ENCODE measurements at regions not wholly inside any gene's neighbourhood (a gene's known extent, or its start where the extent isn't known, plus 50 kb on each side); places are given as distances from the start of the nearest gene placed in this dataset.
"Not testable (repeated sequence)": the region's sequence is repeated elsewhere in the genome, so short reads cannot be mapped to it uniquely, and the experiment has no call there.

DNA sequence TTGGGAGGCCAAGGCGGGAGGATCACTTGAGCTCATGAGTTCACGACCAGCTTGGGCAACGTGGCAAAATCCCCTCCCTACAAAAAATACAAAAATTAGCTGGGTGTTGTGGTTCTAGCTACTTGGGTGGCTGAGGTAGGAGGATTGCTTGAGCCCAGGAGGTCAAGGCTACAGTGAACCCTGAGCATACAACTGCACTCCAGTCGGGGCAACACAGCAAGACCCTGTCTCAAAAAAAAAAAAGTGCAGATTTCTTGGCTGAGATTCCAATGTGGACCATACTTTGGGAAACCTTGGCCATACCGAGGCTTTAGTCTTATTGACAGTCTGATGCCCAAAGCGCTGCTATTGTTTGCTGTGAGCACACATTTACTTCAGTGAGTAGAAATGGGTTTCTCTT, 113.6 kb upstream of the CLINT1 start (continued):
- TF ChIP-seq ZNF484 (CRISPR knock-in tag; IDR thresholded peaks at IDR 0.05; ENCODE audit: borderline replicate concordance, low read depth): no peak
- no peak for TF ChIP-seq SMAD3 (CRISPR knock-in tag; IDR thresholded peaks at IDR 0.05)

GRCh38 chr5:157971571-157972216, 112.7 kb upstream of the CLINT1 start:
- no peak for ATAC-seq
- Histone ChIP-seq H2AFZ (ENCODE audit: low read length) (no peak overlapping the region), H3K4me3 (replicated peaks in 1 of 3; ENCODE audit: insufficient read depth in 1 of 3, low read depth in 2 of 3, low read length in 3 of 3) (no peak overlapping the region), H3K79me2 (ENCODE audit: insufficient read depth, low read length) (no peaks in the 10 kb centered on the region), H3K27me3 (ENCODE audit: control insufficient read depth in 1 of 2, insufficient read depth in 2 of 2, low read length in 2 of 2) (peaks cover 0 to 3% of the 10 kb centered on the region in 2 experiments; a peak in 1 of 5 replicates), H3K36me3 (replicated peaks in 1 of 2; ENCODE audit: control insufficient read depth in 1 of 2, insufficient read depth in 2 of 2, low read length in 2 of 2) (no peaks in the 10 kb centered on the region), H3K4me2 (ENCODE audit: low read depth, low read length) (no peak overlapping the region), H3K4me1 (ENCODE audit: insufficient read depth, low read length) (no peaks in the 10 kb centered on the region), H3K9ac (ENCODE audit: insufficient read depth, low read depth, low read length) (no peak overlapping the region), H4K20me1 (ENCODE audit: insufficient read depth, low read length) (no peaks in the 10 kb centered on the region), H3K27ac (ENCODE audit: extremely low read length, insufficient read depth, low read length) (no peak overlapping the region), H3K9me3 (ENCODE audit: low read length) (no peaks in the 10 kb centered on the region)
- intact Hi-C loops (cut with micrococcal nuclease; ENCODE audit: unreplicated experiment) (no loop called here), in situ Hi-C loops (cut with HindIII; ENCODE audit: extremely low pct_ligation_motif_present, low pct_unique_long_range_greater_than_20kb) (no loop called here)
- ChIA-PET POLR2A (no interaction called here), CTCF (ENCODE audit: low intra/inter-chr PET ratio, low total read pairs) (no interaction called here)
- no TSS peak for BruUV-seq (replicated peaks)
- no peak for TF ChIP-seq ZFP36L1 (CRISPR knock-in tag; IDR thresholded peaks at IDR 0.05)
- TF ChIP-seq ZNF768 (CRISPR knock-in tag; IDR thresholded peaks at IDR 0.05): no peak
- no peak for TF ChIP-seq ZBTB20 (CRISPR knock-in tag; IDR thresholded peaks at IDR 0.05; ENCODE audit: borderline replicate concordance, low read depth)
- TF ChIP-seq TBP (CRISPR knock-in tag; IDR thresholded peaks at IDR 0.05): no peak
- no peak for TF ChIP-seq NFKB2 (CRISPR knock-in tag; IDR thresholded peaks at IDR 0.05; ENCODE audit: borderline replicate concordance)
- no peak for TF ChIP-seq HMG20B (CRISPR knock-in tag; conservative IDR thresholded peaks at IDR 0.05)
- TF ChIP-seq PCBP1 (IDR thresholded peaks at IDR 0.05; ENCODE audit: borderline replicate concordance, low read depth, low read length): no peak
- TF ChIP-seq, protein P1, sequence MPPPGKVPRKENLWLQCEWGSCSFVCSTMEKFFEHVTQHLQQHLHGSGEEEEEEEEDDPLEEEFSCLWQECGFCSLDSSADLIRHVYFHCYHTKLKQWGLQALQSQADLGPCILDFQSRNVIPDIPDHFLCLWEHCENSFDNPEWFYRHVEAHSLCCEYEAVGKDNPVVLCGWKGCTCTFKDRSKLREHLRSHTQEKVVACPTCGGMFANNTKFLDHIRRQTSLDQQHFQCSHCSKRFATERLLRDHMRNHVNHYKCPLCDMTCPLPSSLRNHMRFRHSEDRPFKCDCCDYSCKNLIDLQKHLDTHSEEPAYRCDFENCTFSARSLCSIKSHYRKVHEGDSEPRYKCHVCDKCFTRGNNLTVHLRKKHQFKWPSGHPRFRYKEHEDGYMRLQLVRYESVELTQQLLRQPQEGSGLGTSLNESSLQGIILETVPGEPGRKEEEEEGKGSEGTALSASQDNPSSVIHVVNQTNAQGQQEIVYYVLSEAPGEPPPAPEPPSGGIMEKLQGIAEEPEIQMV (CRISPR knock-in tag; IDR thresholded peaks at IDR 0.05; ENCODE audit: low read depth): no peak
- TF ChIP-seq RXRB (CRISPR knock-in tag; IDR thresholded peaks at IDR 0.05; ENCODE audit: borderline replicate concordance): no peak
- DNase-seq (ENCODE audit: low spot score): no peak
- WGBS (ENCODE audit: low lambda C conversion rate): 5% methylated on average over 5 of the region's 5 CpGs
- FAIRE-seq: no peak

DNA sequence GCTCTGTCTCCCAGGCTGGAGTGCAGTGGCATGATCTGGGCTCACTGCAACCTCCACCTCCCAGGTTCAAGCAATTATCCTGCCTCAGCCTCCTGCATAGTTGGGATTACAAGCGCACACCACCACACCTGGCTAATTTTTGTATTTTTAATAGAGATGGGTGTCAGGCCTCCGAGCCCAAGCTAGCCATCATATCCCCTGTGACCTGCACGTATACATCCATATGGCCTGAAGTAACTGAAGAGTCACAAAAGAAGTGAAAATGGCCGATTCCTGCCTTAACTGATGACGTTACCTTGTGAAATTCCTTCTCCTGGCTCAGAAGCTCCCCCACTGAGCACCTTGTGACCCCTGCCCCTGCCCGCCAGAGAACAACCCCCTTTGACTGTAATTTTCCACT, 109.6 kb upstream of the CLINT1 start:
- H4K20me1 ChIP-seq (ENCODE audit: insufficient read depth, low read length); POLR2A ChIA-PET; in situ Hi-C loops (cut with HindIII; ENCODE audit: extremely low pct_ligation_motif_present, low pct_unique_long_range_greater_than_20kb); H3K4me1 ChIP-seq (ENCODE audit: insufficient read depth, low read length); H3K27ac ChIP-seq (ENCODE audit: extremely low read length, insufficient read depth, low read length); FAIRE-seq; H3K9ac ChIP-seq (ENCODE audit: insufficient read depth, low read depth, low read length); BruUV-seq (replicated peaks); CTCF ChIA-PET (ENCODE audit: low intra/inter-chr PET ratio, low total read pairs); ATAC-seq; H3K36me3 ChIP-seq (replicated peaks in 1 of 2; ENCODE audit: control insufficient read depth in 1 of 2, insufficient read depth in 2 of 2, low read length in 2 of 2); H3K79me2 ChIP-seq (ENCODE audit: insufficient read depth, low read length); H3K4me3 ChIP-seq (replicated peaks in 1 of 3; ENCODE audit: insufficient read depth in 1 of 3, low read depth in 2 of 3, low read length in 3 of 3); H3K4me2 ChIP-seq (ENCODE audit: low read depth, low read length); H2AFZ ChIP-seq (ENCODE audit: low read length); DNase-seq (ENCODE audit: low spot score); H3K9me3 ChIP-seq (ENCODE audit: low read length); H3K27me3 ChIP-seq (ENCODE audit: control insufficient read depth in 1 of 2, insufficient read depth in 2 of 2, low read length in 2 of 2); intact Hi-C loops (cut with micrococcal nuclease; ENCODE audit: unreplicated experiment): not testable (repeated sequence)
- 32% methylated on average over 6 of the region's 6 CpGs for WGBS (ENCODE audit: low lambda C conversion rate)
